GM23248 (cell line): ENCODE measurements at regions not wholly inside any gene's neighbourhood (a gene's known extent, or its start where the extent isn't known, plus 50 kb on each side); places are given as distances from the start of the nearest gene placed in this dataset.

Experiments
- EZH2 ChIP-seq: fragments of 200-600 bp; sonication (generic); IDR thresholded peaks from 2 replicates; pipeline ENCODE4 v1.6.1; 2018; ENCODE audit warnings: antibody characterized with exemption, mild to moderate bottlenecking; ENCODE audit not compliant: insufficient read depth, poor library complexity, severe bottlenecking
- EZH2phosphoT487 ChIP-seq: fragments of 200-600 bp; sonication (generic); IDR thresholded peaks from 2 replicates; pipeline ENCODE4 v1.6.1; 2018; ENCODE audit warnings: antibody characterized with exemption, moderate library complexity, mild to moderate bottlenecking, low read depth; ENCODE audit not compliant: insufficient read depth

DNA sequence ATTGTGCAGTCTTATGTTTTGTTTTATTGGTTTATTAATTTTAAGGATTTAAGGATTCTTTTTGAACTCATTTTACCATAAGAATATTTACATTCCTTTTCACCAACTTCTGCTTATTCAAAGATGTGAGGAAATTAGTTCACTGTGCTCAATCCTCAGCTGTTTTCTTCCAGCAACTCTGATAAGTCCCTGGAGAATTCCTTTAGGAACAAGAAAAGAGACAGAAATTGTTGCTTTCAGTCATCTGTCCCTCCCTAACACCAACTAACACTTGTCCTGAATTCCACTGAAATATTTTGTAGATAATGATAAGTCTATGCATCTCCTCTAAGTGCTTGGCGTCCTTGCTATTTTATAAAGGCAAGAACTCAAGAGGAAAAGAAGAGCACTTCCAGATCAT is 334.8 kb upstream of the MARCKS start:
- no peak for TF ChIP-seq EZH2phosphoT487
- TF ChIP-seq EZH2 = no peak
